ENCODE measurements at regions not wholly inside any gene's neighbourhood (a gene's known extent, or its start where the extent isn't known, plus 50 kb on each side); places are given as distances from the start of the nearest gene placed in this dataset.

DNA sequence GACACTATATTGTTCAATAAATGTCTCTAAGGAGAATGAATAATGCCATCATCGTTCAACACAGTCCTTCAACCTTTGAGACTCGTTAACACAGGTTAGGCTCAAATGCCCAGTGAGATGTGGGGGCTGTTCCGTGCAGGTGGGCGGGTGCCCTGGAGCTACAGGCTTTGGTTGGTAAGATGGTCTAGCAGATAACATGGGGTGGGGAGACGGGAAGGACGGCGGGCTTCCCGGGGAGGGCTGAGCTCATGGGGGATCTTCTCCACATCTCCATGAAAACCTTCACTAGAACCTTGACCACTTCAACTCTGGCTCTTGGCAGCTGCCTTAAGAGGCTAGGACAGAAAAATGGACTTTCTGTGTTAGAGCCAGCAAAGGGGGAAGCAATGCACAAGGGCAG is 134.1 kb upstream of the TCERG1L start:
- peaks cover 11% of the 10 kb centered on the region for H3K27me3 Mint-ChIP-seq (ENCODE audit: low read depth)
- no peak overlapping the region for H3K4me3 Mint-ChIP-seq
- no peak for DNase-seq (ENCODE audit: low read depth, low spot score)
- H3K9me3 Mint-ChIP-seq = no peaks in the 10 kb centered on the region
- no peak for TF ChIP-seq CTCF (conservative IDR thresholded peaks at IDR 0.05)
- H3K4me1 Mint-ChIP-seq = no peaks in the 10 kb centered on the region
- no peak overlapping the region for H3K27ac Mint-ChIP-seq (ENCODE audit: unreplicated experiment)
- no peaks in the 10 kb centered on the region for H3K36me3 Mint-ChIP-seq (ENCODE audit: low read depth)

DNA sequence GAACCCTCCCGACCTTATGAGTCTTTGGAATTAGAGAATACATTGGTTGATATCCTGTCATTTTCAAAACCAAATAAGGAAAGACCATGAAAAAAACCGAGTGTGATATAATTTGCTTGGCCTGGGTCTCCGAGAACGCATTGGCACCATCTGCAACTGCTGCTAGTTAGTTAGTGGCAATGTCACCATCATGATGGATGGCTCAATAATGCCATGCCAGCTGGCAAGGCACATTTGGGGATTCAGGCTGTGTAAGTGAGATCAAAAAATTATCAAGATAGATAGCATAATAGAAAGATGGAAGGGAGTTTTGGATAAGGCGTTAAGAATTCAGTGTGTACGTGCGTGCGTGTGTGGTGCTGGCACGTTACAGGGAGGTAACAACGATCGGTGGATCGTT is 134.7 kb upstream of the TCERG1L start:
- H3K27me3 Mint-ChIP-seq (ENCODE audit: low read depth) = peaks cover 6% of the 10 kb centered on the region
- no peak overlapping the region for H3K4me3 Mint-ChIP-seq
- no peaks in the 10 kb centered on the region for H3K36me3 Mint-ChIP-seq (ENCODE audit: low read depth)
- TF ChIP-seq CTCF (conservative IDR thresholded peaks at IDR 0.05) = no peak
- no peak for DNase-seq (ENCODE audit: low read depth, low spot score)
- no peaks in the 10 kb centered on the region for H3K9me3 Mint-ChIP-seq
- no peak overlapping the region for H3K27ac Mint-ChIP-seq (ENCODE audit: unreplicated experiment)
- no peaks in the 10 kb centered on the region for H3K4me1 Mint-ChIP-seq

GRCh38 chr10:131448171-131448570 is 136.7 kb upstream of the TCERG1L start:
- Mint-ChIP-seq H3K4me1 (peaks cover 8% of the 10 kb centered on the region), H3K27me3 (ENCODE audit: low read depth) (no peaks in the 10 kb centered on the region), H3K36me3 (ENCODE audit: low read depth) (no peaks in the 10 kb centered on the region), H3K9me3 (no peaks in the 10 kb centered on the region), H3K4me3 (no peak overlapping the region), H3K27ac (ENCODE audit: unreplicated experiment) (no peak overlapping the region)
- TF ChIP-seq CTCF (conservative IDR thresholded peaks at IDR 0.05) = no peak
- no peak for DNase-seq (ENCODE audit: low read depth, low spot score)

DNA sequence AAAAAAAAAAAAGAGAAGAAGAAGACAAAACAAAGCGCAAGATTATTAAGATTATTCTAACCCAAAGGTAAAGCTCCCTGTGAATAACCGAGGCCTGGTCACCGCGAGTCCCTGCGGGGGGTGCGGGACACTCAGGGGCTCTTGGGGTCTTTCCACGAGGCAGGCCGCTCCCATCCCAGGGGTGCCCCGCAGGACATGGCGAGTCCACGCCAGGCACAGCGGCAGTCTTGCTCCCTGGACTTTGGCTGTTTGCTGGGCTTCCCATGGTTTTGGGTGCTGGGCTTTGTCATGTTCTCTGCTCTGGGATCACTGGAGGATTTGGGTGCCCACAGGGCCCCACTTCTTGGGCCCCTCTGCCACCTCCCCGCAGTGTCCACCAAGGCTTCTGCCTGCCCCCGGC is 137.4 kb upstream of the TCERG1L start:
- H3K36me3 Mint-ChIP-seq (ENCODE audit: low read depth) = no peaks in the 10 kb centered on the region
- H3K4me3 Mint-ChIP-seq = no peak overlapping the region
- no peaks in the 10 kb centered on the region for H3K27me3 Mint-ChIP-seq (ENCODE audit: low read depth)
- DNase-seq (ENCODE audit: low read depth, low spot score) = no peak
- H3K9me3 Mint-ChIP-seq = no peaks in the 10 kb centered on the region
- peaks cover 11% of the 10 kb centered on the region for H3K4me1 Mint-ChIP-seq
- H3K27ac Mint-ChIP-seq (ENCODE audit: unreplicated experiment) = no peak overlapping the region
- TF ChIP-seq CTCF (conservative IDR thresholded peaks at IDR 0.05) = no peak

DNA sequence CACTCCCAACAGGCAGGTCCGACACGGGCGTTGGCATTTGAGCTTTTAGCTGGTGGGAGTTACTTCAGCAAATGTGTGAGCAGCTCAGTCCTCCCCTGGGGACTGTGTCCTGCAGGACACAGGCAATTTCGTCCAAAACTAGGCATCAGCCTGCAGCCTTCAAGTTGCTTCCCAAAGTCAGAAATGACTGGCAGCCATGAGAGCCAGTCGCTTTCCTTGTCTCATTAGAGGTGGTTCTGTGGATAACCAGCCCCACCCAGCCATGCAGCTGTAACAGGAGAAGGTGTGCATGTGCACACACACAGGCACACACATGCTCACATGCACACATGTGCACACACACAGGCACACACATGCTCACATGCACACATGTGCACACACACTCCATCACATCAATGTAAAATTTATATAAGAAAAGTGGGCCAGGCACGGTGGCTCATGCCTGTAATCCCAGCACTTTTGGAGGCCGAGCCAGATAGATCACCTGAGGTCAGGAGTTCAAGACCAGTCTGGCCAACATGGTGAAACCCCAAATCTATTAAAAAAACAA is 138.8 kb upstream of the TCERG1L start:
- no peaks in the 10 kb centered on the region for H3K9me3 Mint-ChIP-seq

More for the DNA sequence above, 138.8 kb upstream of the TCERG1L start:
- no peak overlapping the region for H3K4me3 Mint-ChIP-seq
- H3K4me1 Mint-ChIP-seq = peaks cover 14% of the 10 kb centered on the region
- TF ChIP-seq CTCF (conservative IDR thresholded peaks at IDR 0.05) = no peak
- DNase-seq (ENCODE audit: low read depth, low spot score) = no peak
- no peaks in the 10 kb centered on the region for H3K27me3 Mint-ChIP-seq (ENCODE audit: low read depth)
- no peak overlapping the region for H3K27ac Mint-ChIP-seq (ENCODE audit: unreplicated experiment)
- no peaks in the 10 kb centered on the region for H3K36me3 Mint-ChIP-seq (ENCODE audit: low read depth)

All from neural crest cell (in vitro differentiated cells).